ENCODE measurements at regions not wholly inside any gene's neighbourhood (a gene's known extent, or its start where the extent isn't known, plus 50 kb on each side); places are given as distances from the start of the nearest gene placed in this dataset.

DNA sequence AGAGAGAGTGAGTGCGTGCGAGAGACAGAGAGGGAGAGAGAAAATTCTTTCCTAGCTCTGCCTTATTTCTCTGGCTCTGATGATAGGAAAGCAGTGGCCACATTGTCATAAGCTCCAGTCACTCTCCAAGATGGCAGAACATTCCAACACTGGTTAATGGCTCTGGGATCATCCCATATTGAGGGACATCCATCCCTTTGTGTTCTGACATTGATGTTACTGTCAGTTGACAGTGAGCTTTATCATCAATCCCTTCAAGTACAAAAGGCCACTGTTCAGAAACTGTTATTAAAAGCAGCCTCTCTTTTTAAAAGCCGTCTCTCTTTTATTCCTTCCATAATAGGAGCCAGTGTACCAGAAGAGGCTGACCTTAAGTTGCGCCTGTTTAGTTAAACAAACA lies 1084.9 kb upstream of the RBFOX1 start:
- H3K9me3 ChIP-seq (ENCODE audit: control insufficient read depth in 1 of 2, insufficient read depth in 1 of 2, low read depth in 1 of 2, low read length in 2 of 2) = no peaks in the 10 kb centered on the region

DNA sequence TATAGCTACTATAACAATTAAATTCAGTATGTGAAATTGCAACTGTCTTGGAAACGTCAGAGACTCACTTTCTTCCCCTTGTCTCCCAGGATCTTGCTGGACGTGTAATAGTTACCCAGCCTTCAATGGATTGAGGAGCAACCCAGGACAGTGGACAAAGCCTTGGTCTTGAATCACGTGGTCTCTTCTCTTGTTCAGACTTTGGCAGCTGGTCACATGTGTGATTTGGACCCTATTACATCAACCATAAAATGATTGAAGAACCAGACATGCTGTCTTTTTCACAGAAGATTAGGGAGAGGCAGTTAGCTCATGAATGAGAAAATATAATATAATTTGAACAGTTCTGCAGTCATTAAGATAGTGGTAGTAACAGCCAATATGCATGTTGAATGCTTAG lies 1085.5 kb upstream of the RBFOX1 start:
- H3K9ac ChIP-seq (ENCODE audit: low read length) = no peak overlapping the region
- ATAC-seq (no peak), DNase-seq (ENCODE audit: low read depth, low spot score) (no peak)
- H2AFZ ChIP-seq (ENCODE audit: low read depth, low read length, poor library complexity, severe bottlenecking) = no peak overlapping the region
- no peak overlapping the region for H3K4me3 ChIP-seq (replicated peaks in 1 of 2; ENCODE audit: low read depth in 1 of 2, low read length in 2 of 2)
- ChIA-PET CTCF (no interaction called here), RAD21 (ENCODE audit: low non-redundant PET in 1 of 2, low total read pairs in 2 of 2, uncharacterized antibody in 2 of 2, unreplicated experiment in 2 of 2) (no interaction called here), POLR2A (no interaction called here)
- no peaks in the 10 kb centered on the region for H3K27me3 ChIP-seq (ENCODE audit: insufficient read depth, low read length)
- no peak overlapping the region for H3K27ac ChIP-seq (ENCODE audit: low read depth, low read length)
- no peaks in the 10 kb centered on the region for H3K9me3 ChIP-seq (ENCODE audit: control insufficient read depth in 1 of 2, insufficient read depth in 1 of 2, low read depth in 1 of 2, low read length in 2 of 2)
- H4K20me1 ChIP-seq (ENCODE audit: insufficient read depth) = no peaks in the 10 kb centered on the region
- H3K4me2 ChIP-seq (ENCODE audit: low read length) = no peak overlapping the region
- intact Hi-C loops (cut with micrococcal nuclease) = no loop called here
- no peaks in the 10 kb centered on the region for H3K9me2 ChIP-seq (ENCODE audit: insufficient read depth)
- no peaks in the 10 kb centered on the region for H3K4me1 ChIP-seq (ENCODE audit: control insufficient read depth in 1 of 2, insufficient read depth in 2 of 2, low read length in 2 of 2)
- no peaks in the 10 kb centered on the region for H3K79me2 ChIP-seq (ENCODE audit: insufficient read depth, low read length)
- no peaks in the 10 kb centered on the region for H3K36me3 ChIP-seq (ENCODE audit: control insufficient read depth in 1 of 2, insufficient read depth in 2 of 2, low read length in 2 of 2)
- no TSS peak for BruUV-seq (replicated peaks)
- TF ChIP-seq POLR2AphosphoS5 (IDR thresholded peaks at IDR 0.05; ENCODE audit: low read depth, low read length) (no peak), EZH2phosphoT487 (IDR thresholded peaks at IDR 0.05; ENCODE audit: borderline replicate concordance) (no peak), ELF1 (IDR thresholded peaks at IDR 0.05; ENCODE audit: borderline replicate concordance, low read depth) (no peak), EZH2 (IDR thresholded peaks at IDR 0.05) (no peak), TCF7L2 (IDR thresholded peaks at IDR 0.05; ENCODE audit: borderline replicate concordance, extremely low read depth, insufficient read depth, insufficient read length) (no peak), POLR2A (IDR thresholded peaks at IDR 0.05; ENCODE audit: borderline replicate concordance, extremely low read depth, insufficient read depth, insufficient read length) (no peak)

More for the DNA sequence above, 1084.9 kb upstream of the RBFOX1 start:
- H3K79me2 ChIP-seq (ENCODE audit: insufficient read depth, low read length) = no peaks in the 10 kb centered on the region
- H3K4me1 ChIP-seq (ENCODE audit: control insufficient read depth in 1 of 2, insufficient read depth in 2 of 2, low read length in 2 of 2) = no peaks in the 10 kb centered on the region
- DNase-seq (ENCODE audit: low read depth, low spot score) = no peak
- TF ChIP-seq ZFX (IDR thresholded peaks at IDR 0.05) = no peak
- TF ChIP-seq, protein P1, sequence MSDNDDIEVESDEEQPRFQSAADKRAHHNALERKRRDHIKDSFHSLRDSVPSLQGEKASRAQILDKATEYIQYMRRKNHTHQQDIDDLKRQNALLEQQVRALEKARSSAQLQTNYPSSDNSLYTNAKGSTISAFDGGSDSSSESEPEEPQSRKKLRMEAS (IDR thresholded peaks at IDR 0.05) = no peak
- TF ChIP-seq EZH2 (IDR thresholded peaks at IDR 0.05) = no peak
- no peak for TF ChIP-seq RAD21 (IDR thresholded peaks at IDR 0.05; ENCODE audit: low read depth)
- no peak for TF ChIP-seq JUND (IDR thresholded peaks at IDR 0.05)
- no peak for TF ChIP-seq CBX3 (IDR thresholded peaks at IDR 0.05; ENCODE audit: low read depth)
- no peak overlapping the region for H3K4me2 ChIP-seq (ENCODE audit: low read length)
- no peaks in the 10 kb centered on the region for H3K36me3 ChIP-seq (ENCODE audit: control insufficient read depth in 1 of 2, insufficient read depth in 2 of 2, low read length in 2 of 2)
- no TSS peak for BruUV-seq (replicated peaks)
- H3K27ac ChIP-seq (ENCODE audit: low read depth, low read length) = no peak overlapping the region
- RAD21 ChIA-PET (ENCODE audit: low non-redundant PET in 1 of 2, low total read pairs in 2 of 2, uncharacterized antibody in 2 of 2, unreplicated experiment in 2 of 2) = no interaction called here
- H3K9ac ChIP-seq (ENCODE audit: low read length) = no peak overlapping the region
- no peaks in the 10 kb centered on the region for H3K27me3 ChIP-seq (ENCODE audit: insufficient read depth, low read length)
- no peaks in the 10 kb centered on the region for H3K9me2 ChIP-seq (ENCODE audit: insufficient read depth)
- H4K20me1 ChIP-seq (ENCODE audit: insufficient read depth) = no peaks in the 10 kb centered on the region
- POLR2A ChIA-PET = no interaction called here
- no peak for ATAC-seq
- intact Hi-C loops (cut with micrococcal nuclease) = no loop called here
- no peak overlapping the region for H3K4me3 ChIP-seq (replicated peaks in 1 of 2; ENCODE audit: low read depth in 1 of 2, low read length in 2 of 2)
- no peak overlapping the region for H2AFZ ChIP-seq (ENCODE audit: low read depth, low read length, poor library complexity, severe bottlenecking)
- CTCF ChIA-PET = no interaction called here
